ENCODE measurements at regions not wholly inside any gene's neighbourhood (a gene's known extent, or its start where the extent isn't known, plus 50 kb on each side); places are given as distances from the start of the nearest gene placed in this dataset.

DNA sequence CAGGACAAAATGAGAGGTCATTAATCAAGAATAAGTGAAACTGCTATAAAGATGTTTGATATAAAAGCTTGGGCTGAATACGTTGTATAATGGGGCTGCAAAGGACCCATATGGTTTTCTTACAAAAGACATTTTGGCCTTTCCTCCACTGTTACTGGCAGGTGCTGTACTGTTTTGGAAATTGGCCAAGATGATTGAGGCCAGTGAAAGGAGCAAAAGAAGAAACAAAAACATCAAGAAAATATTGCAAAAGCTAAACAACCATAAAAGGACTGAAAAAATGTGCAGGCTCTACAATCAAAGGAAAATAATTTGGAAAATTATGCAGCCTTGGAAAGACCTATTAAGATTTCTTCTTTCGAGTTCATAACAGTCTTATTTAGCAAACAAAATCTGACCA lies 222.2 kb upstream of the PPP1R2C start:
- H3K27ac ChIP-seq: no peak overlapping the region
- TF ChIP-seq ZFX (IDR thresholded peaks at IDR 0.05): no peak
- TF ChIP-seq, protein P1, sequence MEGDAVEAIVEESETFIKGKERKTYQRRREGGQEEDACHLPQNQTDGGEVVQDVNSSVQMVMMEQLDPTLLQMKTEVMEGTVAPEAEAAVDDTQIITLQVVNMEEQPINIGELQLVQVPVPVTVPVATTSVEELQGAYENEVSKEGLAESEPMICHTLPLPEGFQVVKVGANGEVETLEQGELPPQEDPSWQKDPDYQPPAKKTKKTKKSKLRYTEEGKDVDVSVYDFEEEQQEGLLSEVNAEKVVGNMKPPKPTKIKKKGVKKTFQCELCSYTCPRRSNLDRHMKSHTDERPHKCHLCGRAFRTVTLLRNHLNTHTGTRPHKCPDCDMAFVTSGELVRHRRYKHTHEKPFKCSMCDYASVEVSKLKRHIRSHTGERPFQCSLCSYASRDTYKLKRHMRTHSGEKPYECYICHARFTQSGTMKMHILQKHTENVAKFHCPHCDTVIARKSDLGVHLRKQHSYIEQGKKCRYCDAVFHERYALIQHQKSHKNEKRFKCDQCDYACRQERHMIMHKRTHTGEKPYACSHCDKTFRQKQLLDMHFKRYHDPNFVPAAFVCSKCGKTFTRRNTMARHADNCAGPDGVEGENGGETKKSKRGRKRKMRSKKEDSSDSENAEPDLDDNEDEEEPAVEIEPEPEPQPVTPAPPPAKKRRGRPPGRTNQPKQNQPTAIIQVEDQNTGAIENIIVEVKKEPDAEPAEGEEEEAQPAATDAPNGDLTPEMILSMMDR (conservative IDR thresholded peaks at IDR 0.05): no peak

- H3K27ac ChIP-seq: no peak overlapping the region
- TF ChIP-seq ZFX (IDR thresholded peaks at IDR 0.05): no peak
- TF ChIP-seq, protein P1 (conservative IDR thresholded peaks at IDR 0.05): no peak
These were observed 224.7 kb upstream of the PPP1R2C start for GRCh38 chrX:43002526-43003203.

GRCh38 chrX:43003204-43003565 lies 225.2 kb upstream of the PPP1R2C start:
- TF ChIP-seq, protein P1 (conservative IDR thresholded peaks at IDR 0.05): no peak
- TF ChIP-seq ZFX (IDR thresholded peaks at IDR 0.05): no peak
- H3K27ac ChIP-seq: no peak overlapping the region

DNA sequence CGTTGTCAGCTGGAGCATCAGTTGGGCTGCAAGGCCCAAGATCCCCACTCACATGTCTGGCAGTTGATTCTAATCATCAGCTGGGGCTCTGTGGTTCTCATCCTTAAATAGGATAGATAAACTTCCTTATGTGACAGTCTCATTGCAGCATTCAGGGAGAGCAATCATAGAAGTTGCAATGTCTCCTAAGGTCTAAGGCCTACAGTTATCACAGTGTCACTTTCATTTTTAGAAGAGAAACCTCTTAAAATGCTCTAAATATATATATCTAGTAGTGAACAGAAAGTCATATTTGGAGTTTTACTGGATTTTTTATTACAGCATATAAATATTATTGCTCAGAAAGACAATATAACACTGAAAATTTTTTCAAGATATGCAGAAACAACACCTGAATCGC lies 226.0 kb upstream of the PPP1R2C start:
- TF ChIP-seq, protein P1 (conservative IDR thresholded peaks at IDR 0.05): no peak
- TF ChIP-seq ZFX (IDR thresholded peaks at IDR 0.05): no peak
- no peak overlapping the region for H3K27ac ChIP-seq

GRCh38 chrX:43005561-43005960 lies 227.6 kb upstream of the PPP1R2C start:
- no peak overlapping the region for H3K27ac ChIP-seq
- no peak for TF ChIP-seq ZFX (IDR thresholded peaks at IDR 0.05)
- TF ChIP-seq, protein P1 (conservative IDR thresholded peaks at IDR 0.05): no peak

DNA sequence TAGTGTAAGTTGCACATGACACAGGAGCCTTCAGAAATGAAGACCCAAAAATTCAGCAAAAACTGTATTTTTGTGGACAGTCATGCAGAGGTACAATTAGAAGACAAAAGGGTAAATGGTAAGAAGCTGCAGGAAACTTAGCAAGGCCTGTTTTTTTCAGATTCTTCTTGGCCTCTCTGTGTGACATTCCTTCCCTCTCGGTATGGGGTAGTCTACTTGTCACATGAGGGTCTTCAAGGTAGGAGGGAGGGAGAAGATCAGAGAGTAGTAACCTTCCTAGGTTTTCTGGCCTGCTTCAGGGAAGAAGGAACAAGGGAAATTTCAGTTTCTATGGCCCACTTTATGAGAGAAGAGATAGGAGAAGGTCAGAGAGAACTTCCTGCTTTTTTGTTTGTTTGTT lies 230.4 kb upstream of the PPP1R2C start:
- TF ChIP-seq, protein P1 (conservative IDR thresholded peaks at IDR 0.05): no peak
- TF ChIP-seq ZFX (IDR thresholded peaks at IDR 0.05): no peak
- no peak overlapping the region for H3K27ac ChIP-seq

- no peak for TF ChIP-seq ZFX (IDR thresholded peaks at IDR 0.05)
- TF ChIP-seq, protein P1 (conservative IDR thresholded peaks at IDR 0.05): no peak
- no peak overlapping the region for H3K27ac ChIP-seq
These were observed 238.1 kb upstream of the PPP1R2C start for GRCh38 chrX:43016021-43016420.
